ENCODE measurements at regions not wholly inside any gene's neighbourhood (a gene's known extent, or its start where the extent isn't known, plus 50 kb on each side); places are given as distances from the start of the nearest gene placed in this dataset.
"Not testable (repeated sequence)": the region's sequence is repeated elsewhere in the genome, so short reads cannot be mapped to it uniquely, and the experiment has no call there.

- H3K4me3 ChIP-seq (ENCODE audit: low read depth, low read length), result no peak overlapping the region
Observed at GRCh38 chr7:156021471-156021870, 209.2 kb upstream of the SHH start.

GRCh38 chr7:156020566-156020965 lies 208.3 kb upstream of the SHH start:
- no peak overlapping the region for H3K4me3 ChIP-seq (ENCODE audit: low read depth, low read length)
- DNase-seq (ENCODE audit: low read depth), result no peak

More at GRCh38 chr7:156021471-156021870, 209.2 kb upstream of the SHH start:
- DNase-seq (ENCODE audit: low read depth), result no peak

- no peak overlapping the region for H3K4me3 ChIP-seq (ENCODE audit: low read depth, low read length)
- no peak for DNase-seq (ENCODE audit: low read depth)
Observed at GRCh38 chr7:156019776-156020565, 207.7 kb upstream of the SHH start.

- no peak for DNase-seq (ENCODE audit: low read depth)
- no peak overlapping the region for H3K4me3 ChIP-seq (ENCODE audit: low read depth, low read length)
Observed at GRCh38 chr7:156019308-156019707, 207.0 kb upstream of the SHH start.

- DNase-seq (ENCODE audit: low read depth), result no peak
Observed at GRCh38 chr7:156017916-156018700, 205.8 kb upstream of the SHH start.

GRCh38 chr7:156017431-156017830 lies 205.2 kb upstream of the SHH start:
- no peak for DNase-seq (ENCODE audit: low read depth)

More at GRCh38 chr7:156017916-156018700, 205.8 kb upstream of the SHH start:
- H3K4me3 ChIP-seq (ENCODE audit: low read depth, low read length), result no peak overlapping the region

GRCh38 chr7:156015237-156016020 lies 203.2 kb upstream of the SHH start:
- no peak overlapping the region for H3K4me3 ChIP-seq (ENCODE audit: low read depth, low read length)
- no peak for DNase-seq (ENCODE audit: low read depth)

More at GRCh38 chr7:156017431-156017830, 205.2 kb upstream of the SHH start:
- H3K4me3 ChIP-seq (ENCODE audit: low read depth, low read length), result no peak overlapping the region

- H3K4me3 ChIP-seq (ENCODE audit: low read depth, low read length), result no peak overlapping the region
- no peak for DNase-seq (ENCODE audit: low read depth)
Observed at GRCh38 chr7:156014808-156015207, 202.5 kb upstream of the SHH start.

- H3K4me3 ChIP-seq (ENCODE audit: low read depth, low read length), result no peak overlapping the region
- DNase-seq (ENCODE audit: low read depth), result no peak
Observed at GRCh38 chr7:156014201-156014600, 201.9 kb upstream of the SHH start.

GRCh38 chr7:156012412-156012811 lies 200.1 kb upstream of the SHH start:
- no peak overlapping the region for H3K4me3 ChIP-seq (ENCODE audit: low read depth, low read length)

GRCh38 chr7:156009569-156009968 lies 197.3 kb upstream of the SHH start:
- no peak for DNase-seq (ENCODE audit: low read depth)
- H3K4me3 ChIP-seq (ENCODE audit: low read depth, low read length), result no peak overlapping the region

More at GRCh38 chr7:156012412-156012811, 200.1 kb upstream of the SHH start:
- DNase-seq (ENCODE audit: low read depth), result no peak

- not testable (repeated sequence) for H3K4me3 ChIP-seq (ENCODE audit: low read depth, low read length); DNase-seq (ENCODE audit: low read depth)
Observed at GRCh38 chr7:156006876-156007275, 194.6 kb upstream of the SHH start.

GRCh38 chr7:156006024-156006423 lies 193.8 kb upstream of the SHH start:
- no peak for DNase-seq (ENCODE audit: low read depth)
- H3K4me3 ChIP-seq (ENCODE audit: low read depth, low read length), result no peak overlapping the region

GRCh38 chr7:156005202-156005691 lies 193.0 kb upstream of the SHH start:
- DNase-seq (ENCODE audit: low read depth), result no peak
- no peak overlapping the region for H3K4me3 ChIP-seq (ENCODE audit: low read depth, low read length)

- H3K4me3 ChIP-seq (ENCODE audit: low read depth, low read length), result no peak overlapping the region
- DNase-seq (ENCODE audit: low read depth), result no peak
Observed at GRCh38 chr7:156004265-156005201, 192.3 kb upstream of the SHH start.

GRCh38 chr7:156003220-156004162 lies 191.2 kb upstream of the SHH start:
- no peak overlapping the region for H3K4me3 ChIP-seq (ENCODE audit: low read depth, low read length)
- DNase-seq (ENCODE audit: low read depth), result no peak

- no peak for DNase-seq (ENCODE audit: low read depth)
Observed at GRCh38 chr7:156002362-156003066, 190.3 kb upstream of the SHH start.

More at GRCh38 chr7:156002362-156003066, 190.3 kb upstream of the SHH start:
- H3K4me3 ChIP-seq (ENCODE audit: low read depth, low read length), result no peak overlapping the region
